Nephron (organoid): ENCODE measurements at regions not wholly inside any gene's neighbourhood (a gene's known extent, or its start where the extent isn't known, plus 50 kb on each side); places are given as distances from the start of the nearest gene placed in this dataset.

Experiments
- H3K27ac Mint-ChIP-seq, 3 experiments: 2 replicates each; pipeline ENCODE4 v1.8.0; 2020; ENCODE audit warnings: mixed read lengths in 3 of 3, mild to moderate bottlenecking in 2 of 3, moderate library complexity in 1 of 3
- H3K27me3 Mint-ChIP-seq: 2 replicates; pipeline ENCODE4 v1.8.0; 2021; ENCODE audit warnings: low read depth, mild to moderate bottlenecking, moderate library complexity, mixed read lengths
- H3K36me3 Mint-ChIP-seq: 2 replicates; pipeline ENCODE4 v1.8.0; 2020; ENCODE audit warnings: low read depth, mixed read lengths
- H3K4me1 Mint-ChIP-seq: 2 replicates; pipeline ENCODE4 v1.8.0; 2020; ENCODE audit warnings: mixed read lengths
- H3K4me3 Mint-ChIP-seq, 3 experiments: 2 replicates each; pipeline ENCODE4 v1.8.0; 2020; ENCODE audit warnings: mild to moderate bottlenecking in 3 of 3, mixed read lengths in 3 of 3, moderate library complexity in 2 of 3
- H3K9me3 Mint-ChIP-seq: 2 replicates; pipeline ENCODE4 v1.8.0; 2020; ENCODE audit warnings: mixed read lengths
- TF ChIP-seq, protein P1 (sequence below), 3 experiments: fragments of 200-600 bp; sonication (generic); IDR thresholded peaks; one replicate each; pipeline ENCODE4 v1.5.0; 2021; ENCODE audit warnings: antibody characterized with exemption in 3 of 3; ENCODE audit not compliant: unreplicated experiment in 3 of 3

- no peak overlapping the region for H3K4me3 Mint-ChIP-seq
- no peaks in the 10 kb centered on the region for H3K4me1 Mint-ChIP-seq
- H3K36me3 Mint-ChIP-seq: no peaks in the 10 kb centered on the region
- TF ChIP-seq, protein P1, sequence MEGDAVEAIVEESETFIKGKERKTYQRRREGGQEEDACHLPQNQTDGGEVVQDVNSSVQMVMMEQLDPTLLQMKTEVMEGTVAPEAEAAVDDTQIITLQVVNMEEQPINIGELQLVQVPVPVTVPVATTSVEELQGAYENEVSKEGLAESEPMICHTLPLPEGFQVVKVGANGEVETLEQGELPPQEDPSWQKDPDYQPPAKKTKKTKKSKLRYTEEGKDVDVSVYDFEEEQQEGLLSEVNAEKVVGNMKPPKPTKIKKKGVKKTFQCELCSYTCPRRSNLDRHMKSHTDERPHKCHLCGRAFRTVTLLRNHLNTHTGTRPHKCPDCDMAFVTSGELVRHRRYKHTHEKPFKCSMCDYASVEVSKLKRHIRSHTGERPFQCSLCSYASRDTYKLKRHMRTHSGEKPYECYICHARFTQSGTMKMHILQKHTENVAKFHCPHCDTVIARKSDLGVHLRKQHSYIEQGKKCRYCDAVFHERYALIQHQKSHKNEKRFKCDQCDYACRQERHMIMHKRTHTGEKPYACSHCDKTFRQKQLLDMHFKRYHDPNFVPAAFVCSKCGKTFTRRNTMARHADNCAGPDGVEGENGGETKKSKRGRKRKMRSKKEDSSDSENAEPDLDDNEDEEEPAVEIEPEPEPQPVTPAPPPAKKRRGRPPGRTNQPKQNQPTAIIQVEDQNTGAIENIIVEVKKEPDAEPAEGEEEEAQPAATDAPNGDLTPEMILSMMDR (IDR thresholded peaks at IDR 0.05; ENCODE audit: unreplicated experiment in 3 of 3): no peak
- H3K27ac Mint-ChIP-seq: no peak overlapping the region
- H3K9me3 Mint-ChIP-seq: peaks cover 13% of the 10 kb centered on the region
- H3K27me3 Mint-ChIP-seq: peaks cover 3% of the 10 kb centered on the region
Measured at GRCh38 chr9:102113191-102113590, 374.7 kb upstream of the GRIN3A start.

DNA sequence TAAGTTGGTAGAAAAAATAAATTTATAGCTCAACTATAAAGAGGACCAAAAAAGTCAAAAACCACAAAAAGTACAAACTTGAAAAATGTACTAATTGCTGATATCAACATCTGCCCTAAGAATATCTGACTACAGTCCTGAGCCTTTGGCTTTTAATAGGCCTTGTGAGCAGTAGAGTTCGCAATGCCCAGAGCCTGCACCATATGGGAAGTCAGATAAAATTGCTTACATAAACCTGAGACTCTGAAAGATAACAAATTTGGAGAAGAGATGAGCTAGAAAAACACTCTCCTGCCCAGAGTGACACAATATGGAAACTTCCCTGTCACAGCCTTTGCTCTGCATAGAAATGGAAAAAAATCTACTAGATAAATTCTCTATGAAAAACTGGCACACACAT lies 368.0 kb upstream of the GRIN3A start:
- TF ChIP-seq, protein P1 (IDR thresholded peaks at IDR 0.05; ENCODE audit: unreplicated experiment in 3 of 3): no peak
- Mint-ChIP-seq H3K4me1 (no peaks in the 10 kb centered on the region), H3K27me3 (no peaks in the 10 kb centered on the region), H3K36me3 (no peaks in the 10 kb centered on the region), H3K4me3 (no peak overlapping the region), H3K27ac (no peak overlapping the region), H3K9me3 (peaks cover 3% of the 10 kb centered on the region)

GRCh38 chr9:102101723-102102122 lies 363.3 kb upstream of the GRIN3A start:
- Mint-ChIP-seq H3K36me3 (no peaks in the 10 kb centered on the region), H3K4me3 (no peak overlapping the region), H3K4me1 (no peaks in the 10 kb centered on the region), H3K27me3 (no peaks in the 10 kb centered on the region), H3K9me3 (no peaks in the 10 kb centered on the region), H3K27ac (no peak overlapping the region)
- TF ChIP-seq, protein P1 (IDR thresholded peaks at IDR 0.05; ENCODE audit: unreplicated experiment in 3 of 3): no peak

- TF ChIP-seq, protein P1 (IDR thresholded peaks at IDR 0.05; ENCODE audit: unreplicated experiment in 3 of 3): no peak
- H3K4me3 Mint-ChIP-seq: no peak overlapping the region
- no peaks in the 10 kb centered on the region for H3K4me1 Mint-ChIP-seq
- H3K27ac Mint-ChIP-seq: no peak overlapping the region
- H3K27me3 Mint-ChIP-seq: no peaks in the 10 kb centered on the region
- H3K36me3 Mint-ChIP-seq: no peaks in the 10 kb centered on the region
- H3K9me3 Mint-ChIP-seq: no peaks in the 10 kb centered on the region
Measured at GRCh38 chr9:102087141-102087540, 348.7 kb upstream of the GRIN3A start.

- no peaks in the 10 kb centered on the region for H3K9me3 Mint-ChIP-seq
- TF ChIP-seq, protein P1 (IDR thresholded peaks at IDR 0.05; ENCODE audit: unreplicated experiment in 3 of 3): no peak
- no peaks in the 10 kb centered on the region for H3K36me3 Mint-ChIP-seq
- H3K4me1 Mint-ChIP-seq: no peaks in the 10 kb centered on the region
- no peaks in the 10 kb centered on the region for H3K27me3 Mint-ChIP-seq
- H3K27ac Mint-ChIP-seq: no peak overlapping the region
- H3K4me3 Mint-ChIP-seq: no peak overlapping the region
Measured at GRCh38 chr9:102085548-102085947, 347.1 kb upstream of the GRIN3A start.

- H3K4me1 Mint-ChIP-seq: peaks cover 13% of the 10 kb centered on the region
- no peaks in the 10 kb centered on the region for H3K27me3 Mint-ChIP-seq
- H3K36me3 Mint-ChIP-seq: no peaks in the 10 kb centered on the region
- peak overlapping the region in 2 of 3 experiments; percentile 15 to 51 for H3K4me3 Mint-ChIP-seq
- H3K9me3 Mint-ChIP-seq: peaks cover 5% of the 10 kb centered on the region
- H3K27ac Mint-ChIP-seq: peak overlapping the region; percentile 57 to 88 (median 57)
- TF ChIP-seq, protein P1 (IDR thresholded peaks at IDR 0.05; ENCODE audit: unreplicated experiment in 3 of 3): no peak
Measured at GRCh38 chr9:102072059-102072764, 333.8 kb upstream of the GRIN3A start.
